PC-9 (cell line): ENCODE measurements at regions not wholly inside any gene's neighbourhood (a gene's known extent, or its start where the extent isn't known, plus 50 kb on each side); places are given as distances from the start of the nearest gene placed in this dataset.

Experiments used
- EZH2 ChIP-seq: fragments of 200-600 bp; sonication (generic); IDR thresholded peaks from 2 replicates; pipeline ENCODE4 v1.8.0; 2017; ENCODE audit warnings: antibody characterized with exemption, low read depth
- TF ChIP-seq, protein P1 (sequence below): fragments of 200-600 bp; sonication (generic); conservative IDR thresholded peaks from 2 replicates; pipeline ENCODE4 v1.6.1; 2017; ENCODE audit warnings: mixed run types, antibody characterized with exemption, mild to moderate bottlenecking, moderate library complexity

DNA sequence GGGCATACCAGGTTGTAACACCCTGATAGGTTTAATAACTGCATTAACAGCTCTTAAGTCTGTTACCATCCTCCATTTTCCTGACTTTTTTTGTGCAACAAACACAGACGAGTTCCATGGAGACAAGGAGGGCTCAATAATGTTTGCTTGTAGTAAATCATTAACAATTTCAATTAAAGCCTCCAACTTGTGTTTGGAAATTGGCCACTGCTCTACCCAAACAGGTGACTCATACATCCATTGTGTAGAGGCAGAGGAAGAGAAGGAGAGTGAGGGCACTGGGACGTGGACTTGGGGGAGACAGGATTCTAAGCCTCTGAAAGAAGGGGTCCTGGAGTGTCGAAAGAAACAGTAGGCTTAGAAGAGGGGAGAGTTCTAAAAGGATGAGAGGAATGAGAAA lies 213.6 kb upstream of the KCNN2 start:
- TF ChIP-seq, protein P1, sequence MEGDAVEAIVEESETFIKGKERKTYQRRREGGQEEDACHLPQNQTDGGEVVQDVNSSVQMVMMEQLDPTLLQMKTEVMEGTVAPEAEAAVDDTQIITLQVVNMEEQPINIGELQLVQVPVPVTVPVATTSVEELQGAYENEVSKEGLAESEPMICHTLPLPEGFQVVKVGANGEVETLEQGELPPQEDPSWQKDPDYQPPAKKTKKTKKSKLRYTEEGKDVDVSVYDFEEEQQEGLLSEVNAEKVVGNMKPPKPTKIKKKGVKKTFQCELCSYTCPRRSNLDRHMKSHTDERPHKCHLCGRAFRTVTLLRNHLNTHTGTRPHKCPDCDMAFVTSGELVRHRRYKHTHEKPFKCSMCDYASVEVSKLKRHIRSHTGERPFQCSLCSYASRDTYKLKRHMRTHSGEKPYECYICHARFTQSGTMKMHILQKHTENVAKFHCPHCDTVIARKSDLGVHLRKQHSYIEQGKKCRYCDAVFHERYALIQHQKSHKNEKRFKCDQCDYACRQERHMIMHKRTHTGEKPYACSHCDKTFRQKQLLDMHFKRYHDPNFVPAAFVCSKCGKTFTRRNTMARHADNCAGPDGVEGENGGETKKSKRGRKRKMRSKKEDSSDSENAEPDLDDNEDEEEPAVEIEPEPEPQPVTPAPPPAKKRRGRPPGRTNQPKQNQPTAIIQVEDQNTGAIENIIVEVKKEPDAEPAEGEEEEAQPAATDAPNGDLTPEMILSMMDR = no peak
- no peak for TF ChIP-seq EZH2
